GM03348 (cell line): ENCODE measurements at regions not wholly inside any gene's neighbourhood (a gene's known extent, or its start where the extent isn't known, plus 50 kb on each side); places are given as distances from the start of the nearest gene placed in this dataset.
"Not testable (repeated sequence)": the region's sequence is repeated elsewhere in the genome, so short reads cannot be mapped to it uniquely, and the experiment has no call there.

Experiments used
- DNase-seq: peaks from one replicate; pipeline ENCODE4 v3.0.0; 2012; ENCODE audit warnings: low spot score

DNA sequence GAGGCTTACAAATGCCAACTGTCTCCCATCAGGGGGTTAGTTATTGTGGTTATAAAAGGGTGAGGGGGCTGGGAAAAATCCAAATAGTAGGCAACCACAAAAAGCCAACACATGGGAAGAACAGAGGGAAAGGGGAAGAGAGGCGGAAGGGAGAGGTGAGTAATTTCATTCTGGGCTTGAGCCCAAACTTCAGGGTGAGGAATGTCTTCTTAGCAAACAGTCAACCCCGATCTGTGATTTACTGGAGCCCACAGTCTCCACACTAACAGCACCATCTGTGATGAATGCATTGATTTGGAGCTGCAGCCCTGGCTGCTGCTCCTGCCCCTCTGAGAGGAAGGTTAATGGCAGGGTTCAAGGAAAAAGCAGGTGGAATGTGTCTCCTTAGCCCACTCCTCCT is 162.2 kb upstream of the GPR101 start:
- peak; percentile 6 for DNase-seq

DNA sequence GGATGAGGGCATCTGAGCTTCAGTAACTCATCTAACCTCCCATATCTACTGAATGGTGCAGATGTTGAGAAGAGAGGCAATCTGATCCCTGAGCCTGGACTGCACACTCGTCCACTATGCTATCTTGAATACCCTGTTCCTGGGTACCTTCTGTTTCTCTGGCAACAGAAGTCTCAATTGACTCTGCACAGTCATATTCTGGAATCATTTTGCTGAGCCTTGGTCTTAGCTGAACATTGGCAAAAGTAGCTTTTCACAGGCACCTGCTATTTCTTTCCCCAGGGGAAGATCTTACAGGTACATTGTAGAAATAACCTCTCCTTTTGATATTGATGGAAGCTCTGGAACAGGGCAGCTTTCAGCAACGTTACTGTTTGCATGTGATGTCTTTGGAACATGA is 161.5 kb upstream of the GPR101 start:
- no peak for DNase-seq

DNA sequence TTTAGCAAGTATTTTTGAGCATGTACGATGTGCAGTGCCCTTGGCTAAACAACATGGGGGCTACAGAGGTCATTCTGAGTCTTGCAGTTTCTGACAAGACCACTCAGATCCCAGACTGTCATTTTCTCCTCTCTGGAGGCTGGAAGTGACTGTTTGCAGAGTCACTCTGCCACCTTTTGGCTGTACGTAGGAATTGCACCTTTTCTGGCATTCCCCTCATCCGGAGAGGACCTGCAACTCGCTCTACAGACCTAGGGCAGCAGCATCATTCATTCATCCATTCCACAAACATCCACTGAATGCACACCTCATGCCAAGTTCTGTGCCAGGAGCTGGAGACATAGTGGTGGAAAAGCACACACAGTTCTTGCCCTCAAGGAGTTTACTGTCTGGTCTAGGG is 160.4 kb upstream of the GPR101 start:
- peak; percentile 11 for DNase-seq

DNA sequence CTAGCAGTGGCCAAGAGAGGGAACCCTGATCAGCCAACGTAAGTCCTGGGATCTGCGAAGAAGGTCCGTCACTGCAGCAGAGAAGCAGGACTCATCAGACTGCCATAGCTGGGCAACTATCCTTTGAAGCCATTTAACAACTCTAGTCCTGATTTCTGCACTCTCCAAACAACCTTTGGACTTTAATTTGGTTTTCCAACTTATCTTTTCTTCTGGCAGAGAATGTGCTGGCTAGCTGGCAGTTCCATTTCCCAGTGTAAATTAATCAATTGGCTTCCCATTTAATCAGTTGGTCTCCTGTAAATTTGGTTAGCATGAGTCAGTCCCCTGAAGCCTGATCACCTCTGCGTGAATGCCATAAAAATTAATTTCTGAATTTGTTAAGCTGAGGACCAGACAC is 153.7 kb upstream of the GPR101 start:
- no peak for DNase-seq

DNA sequence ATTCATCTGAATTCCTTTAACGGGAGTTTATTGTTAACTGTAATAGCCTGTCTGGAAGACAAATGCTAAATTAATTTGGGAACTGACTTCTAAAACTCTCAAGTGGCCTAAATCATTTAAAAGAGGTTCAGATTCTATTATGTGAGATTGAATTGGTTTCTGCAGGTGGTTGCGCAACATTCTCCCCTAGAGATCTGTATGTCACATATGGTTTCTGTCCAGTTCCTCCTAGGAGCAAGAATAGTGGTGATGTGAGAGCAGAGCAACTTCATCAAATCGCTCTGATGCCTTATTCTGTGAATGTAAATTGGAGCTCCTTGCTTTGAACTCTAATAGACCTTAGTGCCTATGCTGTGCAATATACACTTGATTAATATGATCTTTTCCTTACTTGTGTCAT is 144.6 kb upstream of the GPR101 start:
- no peak for DNase-seq

DNA sequence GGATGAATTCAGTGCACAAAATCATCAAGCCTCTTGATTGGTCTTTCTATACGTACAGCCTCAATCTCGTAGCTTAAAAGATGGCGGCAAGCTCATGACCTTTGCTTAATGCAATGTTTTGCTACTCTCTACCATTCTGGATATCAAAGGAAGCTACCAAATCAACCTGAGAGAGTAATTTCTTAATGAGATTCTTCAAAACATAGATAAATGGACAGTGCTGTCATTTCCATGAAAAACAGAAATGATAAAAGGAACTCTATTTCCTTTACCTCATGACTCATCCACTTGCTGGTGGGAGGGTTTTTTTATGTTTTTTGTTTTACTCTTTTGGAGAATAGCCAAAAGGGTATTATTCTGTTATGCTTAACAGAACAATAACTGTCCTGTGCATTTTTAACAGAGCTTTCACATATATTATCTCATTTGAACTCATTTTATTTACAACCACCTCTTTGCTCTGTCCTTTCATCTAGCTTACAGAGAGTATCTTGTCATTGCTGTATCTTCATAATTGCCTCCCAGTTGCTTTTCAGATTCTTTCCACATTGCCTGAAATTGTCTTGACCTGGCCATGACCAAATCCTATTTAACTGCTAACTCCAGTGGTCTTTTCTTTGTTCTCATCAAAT is 138.6 kb upstream of the GPR101 start:
- DNase-seq = no peak

DNA sequence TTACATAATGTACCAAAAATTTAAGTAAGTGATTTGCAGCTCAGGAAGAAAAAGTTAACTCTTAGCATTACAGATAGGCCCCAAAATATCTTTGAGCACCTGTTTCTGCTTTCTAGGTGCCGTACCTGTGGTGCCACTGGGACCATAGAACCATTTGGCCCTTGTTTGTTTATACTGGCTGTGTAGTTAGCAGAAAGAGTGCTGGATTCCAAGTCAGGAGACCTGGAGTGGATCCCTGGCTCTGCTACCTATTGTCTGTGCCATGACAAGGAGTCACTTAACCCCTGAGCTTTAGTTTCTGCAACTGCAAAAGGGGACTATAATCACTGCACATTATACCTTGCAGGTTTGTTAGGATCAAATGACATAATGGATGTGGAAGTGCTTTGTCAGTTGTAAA is 137.8 kb upstream of the GPR101 start:
- no peak for DNase-seq

DNA sequence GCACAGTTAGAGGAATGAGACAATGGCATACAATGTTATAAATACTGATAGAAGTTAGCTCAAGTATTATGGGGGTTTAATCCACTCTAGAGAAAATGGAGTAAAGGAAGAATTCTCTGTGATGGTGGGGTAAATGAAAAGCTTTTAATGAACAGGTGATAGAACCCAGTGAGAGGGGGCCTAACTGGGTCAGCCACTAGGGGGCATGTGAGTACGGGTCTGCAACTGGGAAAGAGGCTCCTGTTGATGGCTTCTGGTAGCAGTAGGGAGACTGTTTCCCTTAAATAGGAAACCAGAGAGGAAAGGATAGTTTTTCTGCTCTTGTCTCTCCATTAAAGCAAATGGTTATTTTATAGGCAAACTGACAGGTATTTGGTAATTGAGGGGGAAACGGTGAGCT is 132.8 kb upstream of the GPR101 start:
- no peak for DNase-seq

DNA sequence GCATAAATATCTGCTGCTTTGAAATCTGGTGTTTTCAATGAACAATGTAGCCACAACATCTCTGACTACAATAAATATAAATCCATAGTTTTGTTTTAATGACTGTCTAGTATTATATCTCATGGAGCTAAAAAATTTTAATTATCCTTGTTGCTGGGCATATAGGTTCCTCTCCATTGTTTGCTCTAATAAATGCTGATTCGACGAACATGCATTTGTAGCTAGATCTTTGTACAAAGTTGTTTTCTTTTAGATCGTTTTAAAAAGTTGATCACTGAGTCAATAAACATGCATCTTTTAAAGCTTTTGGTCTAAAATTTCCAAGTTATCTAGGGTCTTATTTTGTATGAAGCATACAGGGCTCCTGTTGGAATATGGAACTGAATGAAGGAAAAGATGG is 130.5 kb upstream of the GPR101 start:
- no peak for DNase-seq

DNA sequence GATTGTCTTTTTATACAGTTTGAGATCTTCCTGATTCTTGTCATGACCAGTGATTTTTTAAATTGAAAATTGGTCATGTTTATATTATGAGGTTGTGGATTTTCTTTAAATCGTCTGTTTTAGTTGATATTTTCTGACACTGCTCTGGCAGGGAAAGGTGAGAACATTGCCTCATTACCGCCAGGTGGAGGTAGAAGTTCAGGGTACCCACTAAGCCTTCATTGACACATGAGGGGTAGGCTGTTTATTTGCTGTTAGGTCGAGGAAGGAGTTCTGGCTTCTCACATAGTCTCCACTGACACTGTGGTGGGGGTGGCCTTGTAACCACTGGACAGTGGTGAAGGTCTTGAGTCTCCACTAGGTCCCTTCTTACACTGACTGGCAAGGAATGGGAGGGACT is 117.6 kb upstream of the GPR101 start:
- no peak for DNase-seq

DNA sequence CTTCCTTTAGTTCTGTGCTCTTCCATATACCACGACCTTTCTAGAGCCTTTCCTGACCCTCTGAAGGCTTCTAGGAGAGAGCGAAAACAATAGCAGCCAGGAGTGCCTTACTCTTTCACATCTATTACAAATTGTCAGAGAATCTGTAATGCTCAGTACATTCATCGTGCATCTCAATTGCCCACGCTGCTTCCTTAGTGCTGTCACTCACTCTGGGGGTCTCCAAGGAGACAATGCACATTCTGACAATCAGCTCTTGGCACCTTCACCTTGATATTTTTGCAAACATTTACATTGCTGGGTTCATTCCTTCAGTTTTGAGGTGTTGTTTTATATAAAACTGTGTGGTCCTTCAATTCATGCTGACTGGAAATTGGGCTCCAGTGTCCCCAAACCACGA is 110.1 kb upstream of the GPR101 start:
- no peak for DNase-seq

DNA sequence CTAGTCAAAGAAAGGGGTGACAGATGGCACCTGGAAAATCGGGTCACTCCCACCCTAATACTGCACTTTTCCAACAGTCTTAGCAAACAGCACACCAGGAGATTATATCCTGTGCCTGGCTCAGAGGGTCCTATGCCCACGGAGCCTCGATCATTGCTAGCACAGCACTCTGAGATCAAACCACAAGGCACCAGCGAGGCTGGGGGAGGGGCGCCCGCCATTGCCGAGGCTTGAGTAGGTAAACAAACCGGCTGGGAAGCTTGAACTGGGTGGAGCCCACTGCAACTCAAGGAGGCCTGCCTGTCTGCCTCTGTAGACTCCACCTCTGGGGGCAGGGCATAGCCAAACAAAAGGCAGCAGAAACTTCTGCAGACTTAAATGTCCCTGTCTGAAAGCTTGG is 88.9 kb upstream of the GPR101 start:
- DNase-seq = not testable (repeated sequence)

DNA sequence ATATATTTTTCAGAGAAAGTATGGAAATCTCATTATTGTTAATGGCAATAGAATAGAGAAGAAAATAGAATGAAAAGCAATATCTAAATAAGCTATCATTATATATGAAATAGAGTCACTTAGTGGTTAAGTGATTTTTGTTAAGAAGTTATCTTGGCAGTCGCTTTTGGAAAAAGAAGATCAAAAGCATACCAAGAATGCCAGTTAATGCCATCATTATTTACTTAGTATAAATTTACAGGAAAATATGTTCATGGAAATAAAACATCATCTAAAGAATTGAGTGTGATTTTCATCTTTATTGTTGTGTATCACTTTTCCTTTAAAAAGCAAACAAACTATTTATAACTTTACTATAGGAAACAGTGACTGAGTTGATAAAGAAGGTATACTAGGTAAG is 85.3 kb upstream of the GPR101 start:
- no peak for DNase-seq

DNA sequence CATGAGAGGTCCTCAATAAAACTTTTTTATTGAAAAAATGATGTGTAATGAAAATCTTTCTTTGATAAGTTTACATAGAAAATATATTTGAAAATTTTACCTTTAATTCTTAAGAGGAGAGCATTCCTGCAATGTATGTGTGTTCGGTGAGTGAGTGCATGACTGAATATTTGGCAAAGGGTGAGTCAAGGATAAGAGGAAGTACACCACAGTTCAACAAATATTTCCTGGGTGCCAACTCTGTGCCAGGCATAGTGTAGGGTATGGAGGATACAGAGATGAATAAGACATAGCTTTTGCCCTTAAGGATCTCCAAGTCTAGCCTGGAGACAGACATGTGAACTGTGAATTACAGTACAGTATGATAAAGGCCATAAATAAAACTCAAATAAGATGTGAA is 84.7 kb upstream of the GPR101 start:
- no peak for DNase-seq

DNA sequence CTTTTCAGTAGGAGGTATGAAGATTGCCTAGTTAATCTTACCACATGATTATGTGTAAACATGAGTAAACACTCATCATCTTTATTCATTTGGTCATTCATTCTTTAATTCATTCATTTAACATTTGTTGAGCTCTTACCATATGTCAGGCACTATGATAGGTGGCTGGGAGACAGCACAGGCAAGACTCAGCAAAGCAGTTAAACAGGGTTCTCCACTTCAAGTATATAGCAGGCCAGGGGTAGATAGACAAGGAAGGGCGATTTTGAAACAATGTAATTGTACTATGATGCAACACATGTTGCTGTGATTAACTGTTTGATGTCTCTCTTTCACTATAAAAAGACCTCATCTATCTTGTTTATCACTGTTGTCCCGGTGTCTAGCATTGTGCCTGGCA is 84.3 kb upstream of the GPR101 start:
- no peak for DNase-seq

DNA sequence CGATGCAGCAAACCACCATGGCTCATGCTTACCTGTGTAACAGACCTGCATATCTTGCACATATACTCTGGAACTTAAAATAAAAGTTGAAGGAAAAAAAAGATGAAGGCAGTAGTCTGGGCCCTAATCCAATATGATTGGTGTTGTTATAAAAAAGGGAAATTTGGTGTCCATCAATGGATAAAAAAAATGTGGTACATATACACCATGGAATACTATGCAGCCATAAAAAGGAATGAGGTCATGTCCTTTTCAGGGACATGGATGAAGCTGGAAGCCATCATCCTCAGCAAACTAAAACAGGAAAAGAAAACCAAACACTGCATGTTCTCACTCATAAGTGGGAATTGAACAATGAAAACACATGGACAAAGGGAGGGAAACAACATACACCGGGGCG is 74.1 kb upstream of the GPR101 start:
- DNase-seq = not testable (repeated sequence)

DNA sequence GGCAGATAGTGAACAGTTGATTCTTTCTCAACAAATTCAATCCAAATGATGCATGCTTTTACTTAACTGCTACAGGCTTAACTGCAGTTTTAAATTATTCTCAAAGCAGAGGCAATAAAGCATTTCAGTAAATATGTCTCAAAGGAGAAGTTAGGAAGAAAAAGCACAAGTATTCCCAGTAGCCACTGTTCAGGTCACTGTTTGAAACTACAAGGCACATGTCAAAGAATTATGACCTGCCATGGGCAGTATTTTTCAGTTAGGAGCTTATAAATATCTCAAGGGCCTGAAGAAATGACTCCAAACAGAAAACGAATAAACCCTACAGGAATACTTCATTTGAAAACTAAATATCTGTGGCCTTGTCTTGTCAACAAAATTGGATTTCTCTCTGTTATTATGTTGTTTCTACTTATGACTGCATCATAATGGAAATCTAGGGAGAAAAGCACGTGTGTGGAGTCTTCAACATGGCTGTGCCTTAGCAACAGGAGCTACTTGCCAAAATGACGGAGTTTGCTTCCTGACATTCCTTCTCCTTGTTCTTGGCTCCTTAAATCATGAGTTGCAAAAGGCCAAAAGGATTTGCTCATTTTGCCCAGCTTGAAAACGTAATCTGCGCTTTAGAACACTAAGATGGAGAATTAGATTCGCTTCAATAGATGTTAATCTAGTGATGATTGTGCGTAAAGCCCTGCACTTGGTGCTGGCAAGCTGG is 67.6 kb upstream of the GPR101 start:
- DNase-seq = no peak
